ENCODE measurements at regions not wholly inside any gene's neighbourhood (a gene's known extent, or its start where the extent isn't known, plus 50 kb on each side); places are given as distances from the start of the nearest gene placed in this dataset.

DNA sequence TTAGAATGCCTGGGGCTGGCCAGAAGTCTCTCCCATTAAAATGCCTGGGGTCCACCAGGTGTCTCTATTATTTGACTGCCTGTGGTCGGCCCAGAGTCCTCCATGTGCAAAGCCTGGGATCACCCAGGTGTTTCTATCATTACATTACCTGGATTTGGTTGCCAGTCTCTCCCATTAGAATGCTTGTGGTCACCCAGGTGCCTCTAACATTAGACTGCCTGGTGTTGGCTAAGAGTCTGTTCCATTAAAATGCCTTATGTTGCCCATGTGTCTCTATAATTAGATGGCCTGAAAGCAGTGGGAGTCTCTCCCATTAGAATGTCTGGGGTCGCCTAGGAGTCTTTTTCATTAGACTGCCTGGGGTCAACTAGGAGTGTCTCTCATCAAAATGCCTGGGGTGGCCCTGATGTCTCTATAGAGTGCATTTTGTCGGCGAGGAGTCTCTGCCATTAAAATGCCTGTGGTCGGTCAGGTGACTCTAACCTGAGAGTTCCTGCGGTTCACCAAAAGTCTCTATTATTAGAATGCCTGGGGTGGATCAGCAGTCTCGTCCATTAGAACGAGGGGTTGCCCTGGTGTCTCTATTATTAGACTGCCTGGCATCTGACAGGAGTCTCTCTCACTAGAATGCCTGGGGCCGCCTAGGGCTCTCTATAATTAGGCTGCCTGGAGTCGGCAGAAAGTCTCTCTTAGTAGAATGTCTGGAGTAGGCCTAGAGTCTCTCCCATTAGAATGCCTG lies 1540.5 kb downstream of the UQCRFS1 start:
- Mint-ChIP-seq H3K27me3 (ENCODE audit: unreplicated experiment) (peaks cover 4% of the 10 kb centered on the region), H3K4me3 (ENCODE audit: unreplicated experiment) (no peak overlapping the region), H3K9me3 (ENCODE audit: unreplicated experiment) (peaks cover 61% of the 10 kb centered on the region), H3K27ac (ENCODE audit: unreplicated experiment) (no peak overlapping the region), H3K4me1 (ENCODE audit: unreplicated experiment) (no peaks in the 10 kb centered on the region), H3K36me3 (ENCODE audit: low read depth, unreplicated experiment) (peaks cover 30% of the 10 kb centered on the region)
- DNase-seq (ENCODE audit: low spot score) = no peak
- TF ChIP-seq, protein P1, sequence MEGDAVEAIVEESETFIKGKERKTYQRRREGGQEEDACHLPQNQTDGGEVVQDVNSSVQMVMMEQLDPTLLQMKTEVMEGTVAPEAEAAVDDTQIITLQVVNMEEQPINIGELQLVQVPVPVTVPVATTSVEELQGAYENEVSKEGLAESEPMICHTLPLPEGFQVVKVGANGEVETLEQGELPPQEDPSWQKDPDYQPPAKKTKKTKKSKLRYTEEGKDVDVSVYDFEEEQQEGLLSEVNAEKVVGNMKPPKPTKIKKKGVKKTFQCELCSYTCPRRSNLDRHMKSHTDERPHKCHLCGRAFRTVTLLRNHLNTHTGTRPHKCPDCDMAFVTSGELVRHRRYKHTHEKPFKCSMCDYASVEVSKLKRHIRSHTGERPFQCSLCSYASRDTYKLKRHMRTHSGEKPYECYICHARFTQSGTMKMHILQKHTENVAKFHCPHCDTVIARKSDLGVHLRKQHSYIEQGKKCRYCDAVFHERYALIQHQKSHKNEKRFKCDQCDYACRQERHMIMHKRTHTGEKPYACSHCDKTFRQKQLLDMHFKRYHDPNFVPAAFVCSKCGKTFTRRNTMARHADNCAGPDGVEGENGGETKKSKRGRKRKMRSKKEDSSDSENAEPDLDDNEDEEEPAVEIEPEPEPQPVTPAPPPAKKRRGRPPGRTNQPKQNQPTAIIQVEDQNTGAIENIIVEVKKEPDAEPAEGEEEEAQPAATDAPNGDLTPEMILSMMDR (IDR thresholded peaks at IDR 0.05; ENCODE audit: unreplicated experiment) = no peak

DNA sequence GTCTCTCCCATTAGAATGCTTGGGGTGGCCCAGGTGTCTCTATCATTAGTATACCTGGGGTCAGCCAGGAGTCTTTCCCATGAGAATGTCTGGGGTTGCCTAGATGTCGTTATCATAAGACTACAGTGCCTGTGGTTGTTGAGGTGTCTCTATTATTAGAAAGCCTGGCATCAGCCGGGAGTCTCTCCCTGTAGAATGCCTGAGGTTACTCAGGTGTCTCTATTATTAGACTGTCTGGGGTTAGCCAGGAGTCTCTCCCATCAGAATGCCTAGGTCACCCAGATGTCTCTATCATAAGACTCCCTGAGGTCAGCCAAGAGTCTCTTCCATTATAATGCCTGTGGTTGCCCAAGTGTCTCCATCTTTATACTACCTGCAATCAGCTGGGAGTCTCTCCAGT lies 1541.1 kb downstream of the UQCRFS1 start:
- no peak for DNase-seq (ENCODE audit: low spot score)
- Mint-ChIP-seq H3K4me1 (ENCODE audit: unreplicated experiment) (no peaks in the 10 kb centered on the region), H3K9me3 (ENCODE audit: unreplicated experiment) (peaks cover 57% of the 10 kb centered on the region), H3K4me3 (ENCODE audit: unreplicated experiment) (no peak overlapping the region), H3K27ac (ENCODE audit: unreplicated experiment) (no peak overlapping the region), H3K27me3 (ENCODE audit: unreplicated experiment) (peaks cover 4% of the 10 kb centered on the region), H3K36me3 (ENCODE audit: low read depth, unreplicated experiment) (peaks cover 29% of the 10 kb centered on the region)
- TF ChIP-seq, protein P1 (IDR thresholded peaks at IDR 0.05; ENCODE audit: unreplicated experiment) = no peak

DNA sequence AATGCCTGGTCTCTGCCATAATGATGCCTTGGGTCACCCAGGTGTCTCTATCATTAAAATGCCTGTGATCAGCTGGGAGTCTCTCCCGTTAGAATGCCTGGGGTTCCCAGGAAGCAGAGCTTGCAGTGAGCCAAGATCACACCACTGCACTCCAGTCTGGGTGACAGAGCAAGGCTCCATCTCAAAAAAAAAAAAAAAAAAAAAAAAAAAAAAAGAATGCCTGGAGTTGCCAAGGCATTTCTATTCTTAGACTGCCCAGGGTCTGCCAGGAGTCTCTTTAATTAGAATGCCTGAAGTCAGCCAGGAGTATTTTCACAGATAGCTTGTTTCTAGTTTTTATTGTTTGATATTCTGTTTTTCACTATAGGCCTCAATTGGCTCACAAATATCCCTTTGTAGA lies 1552.5 kb downstream of the UQCRFS1 start:
- Mint-ChIP-seq H3K27me3 (ENCODE audit: unreplicated experiment) (peaks cover 1% of the 10 kb centered on the region), H3K36me3 (ENCODE audit: low read depth, unreplicated experiment) (peaks cover 5% of the 10 kb centered on the region), H3K4me3 (ENCODE audit: unreplicated experiment) (no peak overlapping the region), H3K9me3 (ENCODE audit: unreplicated experiment) (peaks cover 26% of the 10 kb centered on the region), H3K4me1 (ENCODE audit: unreplicated experiment) (no peaks in the 10 kb centered on the region), H3K27ac (ENCODE audit: unreplicated experiment) (no peak overlapping the region)
- TF ChIP-seq, protein P1 (IDR thresholded peaks at IDR 0.05; ENCODE audit: unreplicated experiment) = no peak
- no peak for DNase-seq (ENCODE audit: low spot score)

DNA sequence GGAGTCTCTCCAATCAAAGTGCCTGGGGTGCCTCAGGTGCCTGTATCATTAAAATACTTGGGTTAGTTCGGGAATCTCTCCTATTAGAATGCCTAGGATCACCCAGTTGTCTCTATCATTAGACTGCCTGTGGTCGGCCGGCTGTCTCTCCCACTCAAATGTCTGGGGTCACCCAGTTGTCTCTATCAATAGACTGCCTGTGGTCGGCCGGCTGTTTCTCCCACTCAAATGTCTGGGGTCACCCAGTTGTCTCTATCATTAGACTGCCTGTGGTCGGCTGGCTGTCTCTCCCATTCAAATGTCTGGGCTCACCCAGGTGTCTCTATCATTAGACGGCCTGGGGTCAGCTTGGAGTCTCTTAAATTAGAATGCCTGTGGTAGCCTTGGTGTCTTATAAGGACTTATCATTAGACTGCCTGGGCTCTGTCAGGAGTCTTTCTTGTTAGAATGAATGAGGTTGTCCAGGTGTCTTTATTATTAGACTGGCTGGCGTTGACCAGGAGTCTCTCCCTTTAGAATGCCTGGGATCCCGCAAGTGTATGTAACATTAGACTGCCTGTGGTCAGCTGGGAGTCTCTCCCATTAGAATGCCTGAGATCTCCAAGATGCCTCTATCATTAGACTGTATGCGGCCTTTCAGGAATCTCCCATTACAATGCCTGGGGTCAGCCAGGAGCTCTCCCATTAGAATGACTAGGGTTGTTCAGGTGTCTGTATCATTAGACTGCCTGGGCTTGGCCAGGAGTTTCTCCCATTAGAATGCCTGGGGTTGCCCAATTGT lies 1555.5 kb downstream of the UQCRFS1 start:
- peaks cover 5% of the 10 kb centered on the region for H3K36me3 Mint-ChIP-seq (ENCODE audit: low read depth, unreplicated experiment)
- H3K4me1 Mint-ChIP-seq (ENCODE audit: unreplicated experiment) = no peaks in the 10 kb centered on the region
- no peak for DNase-seq (ENCODE audit: low spot score)
- peaks cover 3% of the 10 kb centered on the region for H3K27me3 Mint-ChIP-seq (ENCODE audit: unreplicated experiment)
- no peak overlapping the region for H3K27ac Mint-ChIP-seq (ENCODE audit: unreplicated experiment)
- H3K9me3 Mint-ChIP-seq (ENCODE audit: unreplicated experiment) = peaks cover 39% of the 10 kb centered on the region
- TF ChIP-seq, protein P1 (IDR thresholded peaks at IDR 0.05; ENCODE audit: unreplicated experiment) = no peak
- H3K4me3 Mint-ChIP-seq (ENCODE audit: unreplicated experiment) = no peak overlapping the region
